ENCODE measurements at regions not wholly inside any gene's neighbourhood (a gene's known extent, or its start where the extent isn't known, plus 50 kb on each side); places are given as distances from the start of the nearest gene placed in this dataset.
"Not testable (repeated sequence)": the region's sequence is repeated elsewhere in the genome, so short reads cannot be mapped to it uniquely, and the experiment has no call there.

GRCh38 chr4:33625748-33626147 is 2618.6 kb downstream of the ARAP2 start:
- no peak for DNase-seq

DNA sequence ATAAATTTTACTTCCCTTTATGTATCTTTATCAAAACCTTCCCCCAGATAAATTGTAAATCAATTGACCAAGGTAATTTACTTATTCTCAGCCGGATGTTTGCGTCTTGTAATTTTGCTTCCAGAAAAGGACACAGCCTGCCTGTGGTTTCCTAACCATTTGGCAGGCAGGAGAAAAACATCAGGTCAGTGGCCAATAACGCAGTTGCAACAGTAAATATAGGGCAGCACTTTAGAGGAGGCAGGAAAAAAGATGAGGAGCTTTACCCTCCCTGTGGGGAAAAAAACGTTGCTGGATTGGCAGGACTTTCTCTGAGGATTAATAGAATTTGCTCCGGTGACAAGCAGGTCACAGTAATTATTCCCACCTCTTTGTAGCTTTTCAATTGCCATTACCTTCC is 2618.1 kb downstream of the ARAP2 start:
- no peak for DNase-seq

DNA sequence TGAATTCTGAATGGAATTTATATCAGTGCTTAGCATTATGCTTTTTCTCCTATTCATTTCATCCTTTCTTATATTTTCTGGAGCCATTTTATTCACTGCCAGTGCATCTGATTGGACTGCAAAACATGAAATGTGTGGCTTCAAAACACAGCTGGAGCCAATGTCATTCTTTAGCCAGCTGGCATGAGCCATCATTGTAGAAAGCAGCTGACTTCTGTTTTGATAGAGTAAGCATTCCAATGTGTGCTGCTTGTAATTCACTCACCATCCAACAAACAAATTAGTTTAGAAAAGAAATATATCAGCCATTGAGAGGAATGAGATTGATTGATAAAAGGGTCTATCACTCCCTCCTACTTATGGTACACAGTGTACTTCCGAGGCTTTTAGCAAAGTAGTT is 2616.0 kb downstream of the ARAP2 start:
- no peak for DNase-seq

DNA sequence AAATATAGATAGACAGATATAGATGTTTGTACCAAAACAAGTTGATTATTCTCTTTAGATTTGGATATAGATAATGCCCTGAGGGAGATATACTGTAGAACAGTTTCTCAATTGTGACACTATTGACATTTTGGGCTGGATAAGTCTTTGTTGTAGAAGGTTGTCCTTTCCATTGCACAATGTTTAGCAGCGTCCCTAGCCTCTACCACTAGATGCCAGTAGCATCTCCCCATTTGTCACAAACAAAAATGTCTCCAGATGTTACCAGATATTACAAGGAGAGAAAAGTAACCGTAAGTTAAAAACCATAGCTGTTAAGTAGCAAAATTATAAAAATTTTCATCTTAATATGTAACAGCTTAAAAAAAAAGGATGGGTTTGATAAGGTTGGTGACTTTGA is 2595.3 kb downstream of the ARAP2 start:
- no peak for DNase-seq

DNA sequence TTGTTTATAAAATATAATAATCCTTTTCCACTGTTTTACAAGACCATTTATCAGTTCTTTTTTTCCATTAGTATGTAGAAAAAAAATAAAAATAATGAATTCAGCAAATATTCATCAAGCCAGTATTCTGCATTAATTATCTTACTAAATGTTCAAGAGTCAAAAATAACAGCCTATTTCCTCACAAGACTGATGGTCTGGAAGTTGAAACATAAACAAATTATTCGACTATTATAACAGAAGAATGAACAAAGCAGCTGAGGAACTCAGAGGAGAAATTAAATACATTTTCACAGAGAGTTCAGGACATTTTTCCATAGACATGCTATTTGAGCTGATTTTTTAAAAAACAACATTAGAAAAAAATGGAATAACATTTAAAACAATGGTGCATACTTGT is 2594.8 kb downstream of the ARAP2 start:
- DNase-seq = no peak

- no peak for DNase-seq
Measured at GRCh38 chr4:33650036-33650435, 2594.3 kb downstream of the ARAP2 start.

- DNase-seq = no peak
Measured at GRCh38 chr4:33658971-33659370, 2585.3 kb downstream of the ARAP2 start.

GRCh38 chr4:33661636-33662035 is 2582.7 kb downstream of the ARAP2 start:
- DNase-seq = no peak

- no peak for DNase-seq
Measured at GRCh38 chr4:33685939-33686338, 2558.4 kb downstream of the ARAP2 start.

GRCh38 chr4:33696041-33696440 is 2548.3 kb downstream of the ARAP2 start:
- DNase-seq = no peak

GRCh38 chr4:33696586-33696985 is 2547.7 kb downstream of the ARAP2 start:
- no peak for DNase-seq

DNA sequence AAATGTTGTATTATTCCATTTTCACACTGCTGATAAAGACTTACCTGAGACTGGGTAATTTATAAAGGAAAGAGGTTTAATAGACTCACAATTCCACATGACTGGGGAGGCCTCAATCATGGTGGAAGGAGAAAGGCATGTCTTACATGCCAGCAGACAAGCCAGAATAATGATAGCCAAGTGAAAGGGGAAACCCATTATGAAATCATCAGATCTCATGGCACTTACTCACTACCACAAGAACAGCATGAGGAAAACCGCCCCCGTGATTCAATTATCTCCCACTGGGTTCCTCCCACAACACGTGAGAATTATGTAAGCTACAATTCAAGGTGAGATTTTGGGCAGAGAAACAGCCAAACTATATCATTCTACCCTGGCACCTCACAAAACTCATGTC is 2535.1 kb downstream of the ARAP2 start:
- no peak for DNase-seq

DNA sequence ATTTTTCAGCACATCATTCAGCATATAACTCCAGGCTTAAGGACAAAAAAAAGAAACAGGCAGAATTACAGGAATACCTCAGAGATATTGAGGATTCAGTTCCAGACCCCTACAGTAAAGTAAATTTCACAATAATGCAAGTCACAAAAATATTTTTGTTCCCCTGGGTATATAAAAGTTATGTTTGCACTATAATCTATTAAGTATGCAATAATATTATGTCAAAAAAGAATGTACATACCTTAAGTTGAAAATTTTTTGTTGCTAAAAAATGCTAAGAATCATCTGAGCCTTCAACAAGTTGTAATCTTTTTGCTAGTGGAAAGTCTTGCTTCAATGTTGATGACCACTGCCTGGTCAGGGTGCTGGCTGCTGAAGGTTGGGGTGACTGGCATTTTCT is 2532.5 kb downstream of the ARAP2 start:
- DNase-seq = no peak

DNA sequence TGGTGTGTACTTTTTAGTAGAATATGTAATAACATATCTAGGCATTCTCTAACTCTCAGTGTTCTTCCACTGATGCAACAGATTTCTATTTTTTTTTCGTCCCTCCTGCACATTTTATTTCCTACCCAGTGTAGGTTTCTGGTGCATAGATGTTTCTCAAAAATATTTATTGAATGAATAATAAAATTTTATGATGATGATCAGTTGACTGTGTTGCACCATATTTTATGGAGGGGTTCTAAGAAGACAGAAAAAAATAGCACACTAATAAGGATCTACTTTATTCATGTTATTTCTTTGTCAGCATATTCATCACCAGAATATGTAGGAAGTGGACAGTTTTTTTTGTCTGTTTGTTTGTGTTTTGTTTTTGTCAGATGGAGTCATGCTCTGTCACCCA is 2529.3 kb downstream of the ARAP2 start:
- DNase-seq = no peak

GRCh38 chr4:33715841-33716395 is 2528.4 kb downstream of the ARAP2 start:
- no peak for DNase-seq

DNA sequence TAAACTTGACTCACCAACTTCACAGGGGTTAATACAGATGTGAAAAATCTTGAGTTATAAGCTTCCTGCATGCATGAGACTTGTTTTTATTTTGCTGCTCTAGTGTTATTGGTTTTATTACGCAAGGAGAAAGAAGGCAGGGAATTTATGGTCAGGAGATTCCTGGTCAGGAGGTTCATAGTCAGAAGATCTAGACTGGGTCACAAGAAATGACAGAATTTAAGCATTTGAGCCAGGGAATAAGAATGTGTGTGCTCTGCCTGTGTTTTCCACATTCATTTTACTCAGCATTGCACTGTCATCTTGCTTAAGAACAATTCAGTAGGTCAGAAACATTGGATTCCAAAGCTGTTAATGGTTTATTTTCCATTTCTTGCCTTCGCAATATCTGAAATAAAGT is 2522.1 kb downstream of the ARAP2 start:
- no peak for DNase-seq

DNA sequence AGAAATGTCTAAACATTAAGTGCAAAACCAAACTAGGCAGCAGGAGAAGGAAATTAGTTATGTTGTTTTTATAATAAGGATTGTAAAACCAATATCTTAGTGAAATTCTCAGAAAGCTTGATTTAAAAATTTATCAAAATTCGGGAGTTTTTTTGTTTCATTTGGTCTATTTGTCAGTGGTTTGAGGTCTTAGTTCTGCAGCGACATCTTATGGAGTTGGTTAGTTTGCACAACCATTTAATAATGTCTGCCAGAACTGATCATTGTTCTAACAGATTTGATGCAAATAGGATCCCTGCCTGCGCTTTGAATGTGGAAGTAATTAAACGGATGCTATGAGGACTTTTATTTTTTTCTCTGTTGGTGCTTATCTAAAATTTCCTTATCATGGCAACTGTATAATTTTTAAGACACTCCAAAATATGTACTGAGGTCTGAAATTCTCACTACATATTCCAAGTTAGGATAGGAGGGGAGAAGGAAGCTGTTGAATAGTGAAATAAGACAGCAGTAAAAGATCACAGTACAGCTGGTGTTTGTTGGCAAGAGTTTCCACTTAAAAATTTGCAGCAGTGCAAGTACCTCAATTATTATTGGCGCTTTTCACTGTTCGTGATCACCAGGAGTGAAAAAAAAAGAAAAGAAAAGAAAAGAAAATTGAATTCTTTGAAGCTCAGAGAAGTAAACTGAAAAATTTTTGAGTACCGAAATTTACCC is 2521.4 kb downstream of the ARAP2 start:
- no peak for DNase-seq

- no peak for DNase-seq
Measured at GRCh38 chr4:33724685-33725084, 2519.6 kb downstream of the ARAP2 start.

- no peak for DNase-seq
Measured at GRCh38 chr4:33725861-33726260, 2518.5 kb downstream of the ARAP2 start.

GRCh38 chr4:33737726-33738125 is 2506.6 kb downstream of the ARAP2 start:
- no peak for DNase-seq

- no peak for DNase-seq
Measured at GRCh38 chr4:33739884-33740632, 2504.3 kb downstream of the ARAP2 start.

DNA sequence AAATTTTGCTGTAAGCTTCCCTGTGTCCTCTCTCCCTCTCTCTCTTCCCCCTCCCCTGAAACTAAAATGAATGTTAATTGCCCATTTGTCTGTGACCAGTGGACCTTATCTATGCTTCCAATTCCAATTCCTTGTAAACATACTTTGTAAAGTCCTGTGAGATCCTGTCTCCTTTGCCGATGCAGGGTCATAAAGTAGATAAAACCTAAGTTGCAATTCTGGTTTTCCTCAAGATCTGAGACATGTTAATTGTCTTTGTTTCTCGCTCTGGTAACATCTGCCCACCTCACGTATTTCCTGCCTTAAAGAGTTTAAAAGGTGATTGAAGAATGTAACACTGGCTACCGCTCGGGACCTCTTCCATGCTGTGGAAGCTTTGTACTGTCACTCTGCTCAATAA is 2503.4 kb downstream of the ARAP2 start:
- not testable (repeated sequence) for DNase-seq

- DNase-seq = no peak
Measured at GRCh38 chr4:33746979-33747378, 2497.3 kb downstream of the ARAP2 start.

- DNase-seq = no peak
Measured at GRCh38 chr4:33751050-33751449, 2493.3 kb downstream of the ARAP2 start.
